Inflammatory macrophage treated with lipopolysaccharide for 1 hour (primary cell): ENCODE measurements at regions not wholly inside any gene's neighbourhood (a gene's known extent, or its start where the extent isn't known, plus 50 kb on each side); places are given as distances from the start of the nearest gene placed in this dataset.

Experiments used
- DNase-seq, 2 donors: peaks; one replicate each; pipeline ENCODE4 v3.0.0-alpha.2; 2020 to 2022

GRCh38 chr9:22288661-22289060 lies 158.0 kb upstream of the DMRTA1 start:
- no peak for DNase-seq

DNA sequence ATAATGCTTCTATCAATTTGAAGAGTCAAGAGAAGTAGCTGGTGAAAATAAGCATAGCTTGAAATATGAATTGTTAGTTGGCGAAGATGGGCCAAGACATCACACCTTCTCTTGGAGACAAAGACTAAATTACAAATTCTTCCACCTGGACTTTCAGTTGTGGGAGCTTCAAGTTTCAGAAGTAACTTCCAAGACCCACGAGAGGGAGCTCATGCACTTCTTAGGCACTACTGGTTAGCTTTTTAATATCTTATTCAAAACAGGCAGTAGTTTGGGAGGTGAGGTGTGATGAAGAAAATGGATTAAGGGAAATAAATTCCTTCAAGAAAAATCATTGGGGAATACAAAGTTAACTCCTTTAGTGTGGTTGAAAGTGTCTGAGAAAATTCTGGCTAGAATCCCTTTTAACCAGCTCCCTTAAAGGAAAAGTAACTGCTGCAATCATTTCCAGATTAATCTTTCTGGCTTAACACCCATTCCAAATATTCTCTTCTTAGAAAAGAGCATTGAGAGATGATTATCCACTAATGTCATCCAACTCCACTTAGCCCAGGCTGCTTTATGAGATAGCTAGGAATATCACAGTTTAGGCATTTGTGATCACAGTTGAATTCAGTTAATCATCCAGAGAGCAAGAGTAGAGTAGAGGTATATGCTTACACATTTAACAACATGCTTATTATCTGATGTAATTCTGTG lies 139.5 kb upstream of the DMRTA1 start:
- DNase-seq: peak; percentile 11 to 25

DNA sequence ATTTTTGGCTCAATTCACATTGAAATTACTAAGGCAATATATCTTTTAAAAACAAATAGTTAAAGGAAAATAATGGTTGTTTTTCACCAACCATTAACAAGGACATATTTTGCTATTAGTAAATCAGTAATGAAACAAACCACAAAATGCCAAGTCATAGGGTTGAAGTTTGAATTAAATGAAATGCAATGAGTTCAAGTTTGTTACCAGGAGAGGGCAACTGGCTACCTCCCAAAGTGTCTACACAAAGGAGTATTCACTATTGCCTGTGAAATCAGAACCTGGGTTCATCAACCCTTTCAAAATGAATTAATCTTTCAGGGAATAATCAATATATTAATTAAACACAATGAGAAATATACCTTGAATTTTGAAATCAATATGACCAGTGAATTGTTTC lies 138.4 kb upstream of the DMRTA1 start:
- DNase-seq: no peak

GRCh38 chr9:22316645-22317044 lies 130.0 kb upstream of the DMRTA1 start:
- no peak for DNase-seq

DNA sequence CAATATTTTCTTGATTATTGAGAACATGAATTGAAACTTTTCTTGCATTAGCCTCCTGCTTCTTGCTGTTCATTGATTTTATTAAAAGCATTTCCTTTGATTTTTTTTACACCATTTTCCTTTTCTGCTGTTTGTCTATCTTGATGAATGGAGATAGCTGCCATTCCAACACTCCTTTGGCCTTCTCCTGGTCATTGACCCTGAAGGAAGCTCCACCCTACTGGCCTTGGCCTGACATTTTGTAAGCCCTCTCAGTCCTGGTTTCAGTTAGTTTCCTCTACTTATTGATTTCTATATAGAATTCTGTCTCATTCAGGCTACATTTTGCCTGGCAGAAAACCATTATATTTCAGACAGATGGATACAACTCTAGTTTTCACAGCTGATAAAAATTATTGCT lies 115.1 kb upstream of the DMRTA1 start:
- DNase-seq: no peak

DNA sequence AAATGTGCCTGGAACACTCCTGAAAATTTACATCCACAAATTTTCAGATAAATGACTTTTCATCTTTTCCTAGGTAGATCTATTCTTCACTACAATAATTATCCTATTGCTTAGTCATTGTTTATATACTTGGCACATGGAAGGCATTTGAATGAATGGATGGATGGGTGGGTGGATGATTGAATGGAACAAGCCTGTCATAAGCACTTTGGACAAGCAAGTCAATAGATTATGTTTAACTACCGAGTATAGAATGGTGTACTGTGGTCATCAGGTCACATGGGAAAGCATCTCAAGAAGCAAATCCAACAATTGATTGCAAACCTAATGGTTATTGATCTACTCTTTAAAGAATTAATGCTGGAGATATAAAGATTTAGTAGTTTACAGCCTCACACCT lies 114.4 kb upstream of the DMRTA1 start:
- no peak for DNase-seq

DNA sequence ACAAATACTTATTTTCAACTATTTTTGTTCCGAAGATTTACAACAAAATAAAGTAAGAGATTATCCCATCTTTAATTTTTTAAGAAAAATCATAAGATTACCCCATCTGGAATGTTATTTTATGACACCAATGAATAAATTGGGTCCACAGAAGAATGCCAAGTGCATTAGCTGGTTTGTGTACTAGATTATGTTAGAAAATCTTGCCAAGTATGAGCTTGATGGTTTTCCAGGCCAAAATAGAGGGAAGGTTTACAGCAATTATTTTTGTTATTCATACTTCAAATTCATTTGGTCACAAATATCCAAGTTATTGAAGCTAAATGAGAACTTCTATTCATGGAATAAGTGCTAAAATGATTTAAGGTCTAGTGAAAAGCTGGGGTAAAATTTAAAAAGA lies 109.4 kb upstream of the DMRTA1 start:
- no peak for DNase-seq

DNA sequence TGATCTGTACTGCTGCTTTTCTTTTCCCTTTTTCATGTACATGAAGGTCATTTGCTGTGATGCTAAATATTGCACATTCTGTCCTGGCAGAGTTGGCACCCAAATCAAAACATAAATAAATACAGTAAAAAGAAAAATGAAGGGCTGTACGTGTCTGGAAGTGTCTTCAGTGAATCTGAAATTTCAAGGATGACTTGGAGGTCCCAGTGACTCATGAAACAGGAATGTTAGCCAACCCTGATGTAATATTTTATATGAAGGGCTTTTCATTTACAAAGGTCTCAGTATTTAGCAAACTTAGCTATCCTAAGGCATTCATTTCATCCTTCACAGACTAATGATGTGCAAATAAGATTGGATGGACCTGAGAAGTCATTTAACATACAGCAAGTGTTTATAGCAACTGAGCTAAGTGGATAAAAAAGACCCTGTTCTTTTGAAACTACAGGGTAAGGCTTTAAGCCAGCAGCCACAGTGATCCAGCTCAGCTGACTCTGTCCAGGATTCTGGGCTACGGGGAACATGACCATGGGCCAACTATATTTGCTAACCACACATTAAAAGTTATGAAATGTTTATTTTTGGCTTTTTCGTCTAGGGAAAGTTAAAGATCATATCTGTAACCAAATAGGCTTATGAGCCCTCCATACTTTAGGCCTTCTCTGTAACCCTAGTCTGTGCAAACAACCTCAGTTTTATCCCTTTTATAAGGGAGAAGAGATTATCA lies 104.0 kb upstream of the DMRTA1 start:
- DNase-seq: no peak

DNA sequence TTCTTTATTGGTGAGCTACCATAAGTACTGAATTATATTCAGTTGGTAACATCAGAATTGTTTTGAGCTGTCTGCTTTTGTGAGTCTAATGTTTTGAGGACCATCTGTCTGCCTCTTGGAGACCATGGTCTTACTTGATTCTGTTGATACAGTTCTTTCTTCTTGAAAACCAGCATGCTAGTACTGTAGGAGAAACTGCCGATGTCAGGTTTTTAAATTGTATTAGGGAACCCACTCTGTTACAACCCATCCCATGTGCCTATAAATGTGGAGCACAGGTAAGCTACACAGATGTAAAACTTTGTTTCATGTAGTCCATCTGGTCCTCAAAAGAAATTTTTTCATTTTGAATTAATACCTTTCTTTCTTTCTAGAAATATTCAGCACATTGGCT lies 103.4 kb upstream of the DMRTA1 start:
- DNase-seq: no peak

DNA sequence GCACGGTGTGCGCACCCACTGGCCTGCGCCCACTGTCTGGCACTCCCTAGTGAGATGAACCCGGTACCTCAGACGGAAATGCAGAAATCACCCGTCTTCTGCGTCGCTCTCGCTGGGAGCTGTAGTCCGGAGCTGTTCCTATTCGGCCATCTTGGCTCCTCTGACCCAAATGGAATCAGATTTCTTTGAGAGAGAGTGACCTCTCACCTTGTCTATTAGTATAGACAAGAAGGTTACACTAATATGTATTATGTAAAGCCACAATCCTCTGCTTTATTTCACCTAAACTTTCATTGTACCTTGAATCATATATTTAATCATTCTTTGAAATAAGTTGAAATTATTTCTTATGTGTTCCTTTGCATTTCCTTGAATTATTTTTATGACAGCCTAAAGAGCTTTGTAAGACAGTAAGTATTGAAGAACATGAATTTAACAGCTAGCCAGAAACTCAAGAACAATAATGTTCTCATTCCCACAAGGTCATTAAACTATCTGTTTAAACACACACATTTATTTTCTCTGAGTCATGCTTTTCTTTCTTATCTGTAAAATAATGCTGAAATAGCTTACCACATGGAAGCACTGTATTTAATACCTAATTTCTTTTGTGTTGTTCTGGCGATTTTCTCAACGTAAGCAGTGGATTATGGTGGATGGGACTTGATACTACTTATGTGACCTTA lies 91.8 kb upstream of the DMRTA1 start:
- no peak for DNase-seq

GRCh38 chr9:22356985-22357384 lies 89.6 kb upstream of the DMRTA1 start:
- no peak for DNase-seq

DNA sequence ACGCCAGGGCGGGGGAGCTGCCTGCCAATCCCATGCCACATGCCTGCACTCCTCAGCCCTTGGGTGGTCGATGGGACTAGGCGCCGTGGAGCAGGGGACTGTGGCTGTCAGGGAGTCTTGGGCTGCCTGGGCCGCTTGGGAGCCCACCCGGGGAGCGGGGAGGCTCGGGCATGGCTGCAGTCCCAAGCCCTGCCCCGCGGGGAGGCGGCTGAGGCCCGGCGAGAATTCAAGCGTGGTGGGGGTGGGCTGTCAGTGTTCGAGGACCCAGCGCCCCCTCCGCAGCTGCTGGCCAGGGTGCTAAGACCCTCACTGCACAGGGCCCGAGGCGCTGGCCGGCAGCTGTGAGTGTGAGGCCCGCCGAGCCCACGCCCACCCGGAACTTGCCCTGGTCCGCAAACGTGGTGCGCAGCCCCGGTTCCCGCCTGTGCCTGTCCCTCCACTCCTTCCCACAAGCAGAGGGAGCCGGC lies 83.2 kb upstream of the DMRTA1 start:
- DNase-seq: no peak

GRCh38 chr9:22373636-22374035 lies 73.0 kb upstream of the DMRTA1 start:
- no peak for DNase-seq

DNA sequence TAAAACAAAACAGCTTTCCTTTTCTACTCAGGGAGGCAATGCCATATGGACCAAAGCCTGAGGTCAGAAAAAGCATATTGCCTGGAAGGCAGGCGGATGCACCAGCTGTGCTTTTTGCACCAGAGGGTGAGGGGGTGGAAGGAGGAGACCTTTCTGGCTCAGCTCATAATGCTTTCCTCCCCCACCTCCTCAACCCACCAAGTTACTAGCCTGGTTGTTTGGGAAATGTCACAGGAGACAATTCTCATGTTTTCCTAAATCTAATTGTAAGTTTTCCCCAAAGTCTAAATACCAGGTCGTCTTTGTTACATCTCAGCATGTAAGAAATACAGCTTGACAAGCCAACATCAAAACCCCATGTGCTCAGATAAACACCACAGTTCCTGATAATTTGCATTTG lies 72.6 kb upstream of the DMRTA1 start:
- DNase-seq: no peak

- no peak for DNase-seq
Observed at GRCh38 chr9:22379272-22379671, 67.4 kb upstream of the DMRTA1 start.

DNA sequence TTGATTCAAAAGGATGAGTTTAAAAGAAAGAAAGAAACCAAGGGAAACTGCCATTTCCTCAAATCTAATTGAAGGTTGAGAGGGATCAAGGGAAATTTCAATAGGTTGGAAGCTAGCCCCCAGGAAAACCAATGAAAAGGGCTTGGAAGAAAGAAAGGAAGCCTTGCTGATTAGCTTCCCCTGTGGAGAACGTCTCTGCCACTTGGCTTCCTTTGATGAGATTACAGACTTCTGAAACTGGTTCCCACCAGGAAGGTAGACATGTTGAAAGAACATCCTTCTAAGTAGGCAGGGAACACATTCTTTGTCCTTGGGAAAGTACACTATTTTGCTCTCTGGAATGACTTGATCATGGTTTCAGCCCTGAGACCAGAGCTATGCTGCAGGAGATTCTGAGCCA lies 65.5 kb upstream of the DMRTA1 start:
- no peak for DNase-seq

DNA sequence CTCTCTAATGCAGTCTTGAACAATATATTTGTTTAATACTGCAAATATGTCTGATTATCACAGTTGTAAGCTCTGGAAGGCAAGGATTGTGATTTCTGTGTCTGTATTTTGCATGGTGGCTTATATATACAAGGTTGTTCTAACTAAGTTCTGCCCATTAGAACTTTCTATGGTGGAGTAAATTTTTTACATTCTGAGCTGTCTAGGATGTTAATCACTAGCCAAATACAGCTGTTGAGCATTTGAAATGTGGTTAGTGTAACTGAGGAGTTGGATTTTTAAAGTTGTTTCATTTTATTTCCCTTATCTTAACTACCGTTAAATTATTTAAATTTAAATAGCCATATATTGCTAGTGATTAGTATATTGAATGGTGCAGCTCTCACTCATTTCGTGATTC lies 64.3 kb upstream of the DMRTA1 start:
- no peak for DNase-seq

GRCh38 chr9:22383718-22384117 lies 62.9 kb upstream of the DMRTA1 start:
- no peak for DNase-seq

GRCh38 chr9:22389271-22389670 lies 57.4 kb upstream of the DMRTA1 start:
- DNase-seq: no peak

GRCh38 chr9:22392523-22392922 lies 54.1 kb upstream of the DMRTA1 start:
- DNase-seq: no peak

- DNase-seq: no peak
Observed at GRCh38 chr9:22395687-22396141, 50.9 kb upstream of the DMRTA1 start.
